Colonic mucosa (tissue), 4 donors: ENCODE measurements at regions not wholly inside any gene's neighbourhood (a gene's known extent, or its start where the extent isn't known, plus 50 kb on each side); places are given as distances from the start of the nearest gene placed in this dataset.
"Not testable (repeated sequence)": the region's sequence is repeated elsewhere in the genome, so short reads cannot be mapped to it uniquely, and the experiment has no call there.

ENCODE experiments used
- DNase-seq: peaks from one replicate; pipeline ENCODE4 v3.0.0-alpha.2; 2020
- H3K27ac ChIP-seq: fragments of 200-600 bp; one replicate; pipeline ENCODE4 v1.8.0; 2021
- H3K27me3 ChIP-seq: fragments of 200-600 bp; one replicate; pipeline ENCODE4 v1.8.0; 2021
- H3K36me3 ChIP-seq: fragments of 200-600 bp; one replicate; pipeline ENCODE4 v1.8.0; 2021
- H3K4me1 ChIP-seq: fragments of 200-600 bp; one replicate; pipeline ENCODE4 v1.8.0; 2021; ENCODE audit warnings: mild to moderate bottlenecking
- H3K4me3 ChIP-seq: fragments of 200-600 bp; one replicate; pipeline ENCODE4 v1.8.0; 2021
- H3K9ac ChIP-seq, 2 donors: one replicate each; pipeline ENCODE4 v1.7.0; 2013; ENCODE audit warnings: control low read depth in 2 of 2, low read depth in 2 of 2, low read length in 2 of 2
- H3K9me3 ChIP-seq: fragments of 200-600 bp; one replicate; pipeline ENCODE4 v1.8.0; 2021
- CTCF ChIP-seq: fragments of 200-600 bp; IDR thresholded peaks from one replicate; pipeline ENCODE4 v1.8.0; 2022; ENCODE audit warnings: antibody characterized with exemption, mild to moderate bottlenecking
- intact Hi-C: fragments of 100-400 bp; cut with DNase I; formaldehyde crosslinking; loops from one replicate; pipeline ENCODE4 v1.14.1; 2022
- donor health status: healthy.
- donor health status: DM: no; HTN: no; CAD: no.
- donor health status: DM: no; HTN: no; CAD: no.

DNA sequence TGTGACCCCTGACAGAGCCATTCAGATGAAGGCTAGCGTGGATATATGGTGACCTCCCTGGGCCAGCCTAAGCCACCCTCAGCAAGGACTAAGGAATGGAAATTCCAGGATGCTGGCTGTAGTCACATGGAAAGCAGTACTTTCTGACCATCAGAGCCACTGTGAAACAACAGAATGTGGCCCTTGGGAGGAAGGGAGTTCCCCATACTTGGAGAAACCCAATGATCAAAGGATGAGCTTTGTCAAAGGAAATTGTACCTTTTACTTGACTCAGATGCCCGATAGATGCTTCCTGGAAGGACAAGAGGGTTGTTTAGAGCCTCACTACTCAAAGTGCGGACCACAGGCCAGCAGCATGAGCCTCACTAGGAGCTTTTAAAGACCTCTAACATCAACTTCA lies 484.5 kb upstream of the PROK2 start:
- Histone ChIP-seq H3K27me3 (no peaks in the 10 kb centered on the region), H3K36me3 (no peaks in the 10 kb centered on the region), H3K4me3 (no peak overlapping the region), H3K27ac (no peak overlapping the region), H3K9me3 (no peaks in the 10 kb centered on the region), H3K9ac (peak overlapping the region in 1 of 2 donors; percentile 14), H3K4me1 (no peaks in the 10 kb centered on the region)
- no peak for DNase-seq
- no peak for TF ChIP-seq CTCF
- intact Hi-C loops: loop anchor here (5.0 to 10.0 kb wide), 2 partner anchors 315 to 548 kb away; no protein-coding TSS in a partner anchor

- H3K4me1 ChIP-seq, DNase-seq, H3K36me3 ChIP-seq, H3K27me3 ChIP-seq, H3K9ac ChIP-seq, H3K9me3 ChIP-seq, H3K27ac ChIP-seq, H3K4me3 ChIP-seq: not testable (repeated sequence)
- intact Hi-C loops: loop anchor here (5.0 to 10.0 kb wide), 2 partner anchors 312 to 550 kb away; no protein-coding TSS in a partner anchor
Measured at GRCh38 chr3:72266921-72267524, 482.1 kb upstream of the PROK2 start.

GRCh38 chr3:72266016-72266370 lies 481.0 kb upstream of the PROK2 start:
- Histone ChIP-seq H3K27me3 (no peaks in the 10 kb centered on the region), H3K36me3 (no peaks in the 10 kb centered on the region), H3K4me3 (no peak overlapping the region), H3K9ac (no peak overlapping the region), H3K9me3 (no peaks in the 10 kb centered on the region), H3K27ac (no peak overlapping the region), H3K4me1 (no peaks in the 10 kb centered on the region)
- TF ChIP-seq CTCF: no peak
- intact Hi-C loops: loop anchor here (5.0 to 10.0 kb wide), 2 partner anchors 311 to 551 kb away; no protein-coding TSS in a partner anchor
- no peak for DNase-seq

DNA sequence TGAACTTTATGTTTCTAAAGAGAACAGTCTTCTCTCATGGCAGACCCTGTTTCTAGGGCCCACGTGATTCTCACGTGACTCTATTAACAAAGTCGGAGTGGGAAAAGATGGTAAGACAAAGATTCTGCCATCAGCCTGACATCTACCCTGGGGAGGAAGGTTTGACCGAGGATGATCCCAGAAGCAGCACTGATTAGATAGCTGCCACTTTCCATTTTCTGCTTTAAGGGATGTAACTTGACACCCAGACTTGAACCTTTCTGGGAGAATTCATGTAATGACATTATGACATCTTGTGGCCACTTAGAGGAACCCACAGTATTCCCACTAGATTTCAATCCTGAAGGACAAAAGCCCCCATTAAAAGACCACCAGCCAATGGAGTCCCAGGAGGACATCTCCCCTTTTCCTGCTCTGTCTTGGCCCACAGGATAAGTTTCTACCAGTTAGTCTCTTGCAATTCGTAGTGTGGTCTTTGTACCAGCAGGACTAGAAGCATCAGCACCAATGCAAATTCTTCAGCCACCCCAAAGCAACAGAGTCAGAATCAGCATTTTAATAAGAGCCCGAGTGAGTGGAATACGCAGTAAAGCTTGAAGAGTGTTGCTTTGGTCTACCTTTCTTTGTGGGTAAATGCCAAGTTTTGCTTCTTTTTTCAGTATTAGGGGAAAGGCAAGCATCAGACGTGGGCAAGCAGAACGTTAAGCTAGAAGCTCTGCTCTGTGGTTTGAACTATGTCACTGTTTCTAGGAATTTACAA lies 480.5 kb upstream of the PROK2 start:
- no peaks in the 10 kb centered on the region for H3K27me3 ChIP-seq
- H3K4me1 ChIP-seq: no peaks in the 10 kb centered on the region
- intact Hi-C loops: loop anchor here (5.0 to 10.0 kb wide), 2 partner anchors 311 to 552 kb away; no protein-coding TSS in a partner anchor
- no peak overlapping the region for H3K4me3 ChIP-seq
- H3K9me3 ChIP-seq: no peaks in the 10 kb centered on the region
- TF ChIP-seq CTCF: peak; percentile 26
- DNase-seq: no peak
- no peaks in the 10 kb centered on the region for H3K36me3 ChIP-seq
- no peak overlapping the region for H3K27ac ChIP-seq
- no peak overlapping the region for H3K9ac ChIP-seq

DNA sequence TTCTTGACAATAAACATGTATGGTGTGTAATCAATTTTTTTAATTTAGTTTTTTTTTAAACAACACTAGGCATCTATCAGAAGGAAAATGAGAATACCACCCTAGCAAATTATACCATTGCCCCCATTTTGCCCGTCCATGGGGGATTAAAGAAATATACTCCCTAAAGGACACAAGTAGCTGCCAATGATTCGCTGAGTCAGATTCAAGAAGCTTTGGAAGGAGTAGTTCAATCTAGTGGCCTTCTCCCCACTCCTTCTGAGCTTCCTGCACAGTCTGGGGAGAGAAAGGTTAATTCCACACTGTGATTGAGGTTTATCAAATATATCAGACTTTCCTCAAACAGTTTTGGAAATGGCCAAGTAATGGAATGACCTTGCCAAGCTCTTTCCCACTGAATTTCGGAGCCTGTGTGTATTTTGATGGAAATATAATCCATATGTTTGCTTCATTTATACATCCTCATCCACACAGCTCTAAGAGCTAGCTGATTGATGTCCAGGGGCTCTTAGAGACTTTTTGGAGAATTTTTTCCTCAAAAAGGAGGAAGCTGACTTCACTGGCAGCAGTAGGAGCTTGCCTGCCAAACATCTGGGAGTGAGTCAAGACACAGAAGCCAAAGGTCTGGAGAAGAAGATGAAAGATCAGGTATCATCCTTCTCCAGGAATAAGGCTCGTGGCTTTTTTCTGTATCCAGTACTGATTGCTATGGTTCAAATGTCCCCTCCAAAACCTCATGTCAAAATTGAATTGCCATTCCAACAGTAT lies 478.5 kb upstream of the PROK2 start:
- Histone ChIP-seq H3K9ac (no peak overlapping the region), H3K4me1 (no peaks in the 10 kb centered on the region), H3K27me3 (no peaks in the 10 kb centered on the region), H3K9me3 (no peaks in the 10 kb centered on the region), H3K27ac (no peak overlapping the region), H3K36me3 (no peaks in the 10 kb centered on the region), H3K4me3 (no peak overlapping the region)
- intact Hi-C loops: loop anchor here (10.0 kb wide), 1 partner anchor 309 kb away; no protein-coding TSS in a partner anchor
- no peak for DNase-seq
- TF ChIP-seq CTCF: no peak
